HEK293T (cell line): ENCODE measurements at regions not wholly inside any gene's neighbourhood (a gene's known extent, or its start where the extent isn't known, plus 50 kb on each side); places are given as distances from the start of the nearest gene placed in this dataset.

Source experiments
- ARNT ChIP-seq: fragments of 450-650 bp; IDR thresholded peaks from 2 replicates; pipeline ENCODE4 v1.6.1; 2017; ENCODE audit warnings: mild to moderate bottlenecking
- SP1 ChIP-seq: fragments of 450-650 bp; IDR thresholded peaks from 2 replicates; pipeline ENCODE4 v1.6.1; 2017
- SUZ12 ChIP-seq: fragments of 450-650 bp; IDR thresholded peaks from 2 replicates; pipeline ENCODE4 v1.6.1; 2016; ENCODE audit warnings: mild to moderate bottlenecking
- TARDBP ChIP-seq: fragments of 450-650 bp; IDR thresholded peaks from 2 replicates; pipeline ENCODE4 v1.6.1; 2016

- no peak for TF ChIP-seq SP1
- TF ChIP-seq SUZ12, result no peak
- no peak for TF ChIP-seq ARNT
- no peak for TF ChIP-seq TARDBP
These were observed 95.8 kb upstream of the MAP1LC3B2 start for GRCh38 chr12:116463366-116463765.
